Activated T-helper 1 cell treated with anti-CD3 and anti-CD28 coated beads, Interleukin-12 subunit alpha, Interleukin-12 subunit beta, Interleukin-2, Interleukin-4 antibody, amounts not matched to agents 30 ng/mL and 10 ng/mL and 1 ng/mL, durations not matched to agents 14 hours and 24 hours and 36 hours (primary cell): ENCODE measurements at regions not wholly inside any gene's neighbourhood (a gene's known extent, or its start where the extent isn't known, plus 50 kb on each side); places are given as distances from the start of the nearest gene placed in this dataset.

Experiments
- DNase-seq: peaks from one replicate; pipeline ENCODE4 v3.0.0; 2021; ENCODE audit warnings: low spot score
- H3K27ac Mint-ChIP-seq: one replicate; pipeline ENCODE4 v1.8.0; 2021; ENCODE audit warnings: mild to moderate bottlenecking, mixed read lengths
- H3K27me3 Mint-ChIP-seq: one replicate; pipeline ENCODE4 v1.8.0; 2022; ENCODE audit warnings: mild to moderate bottlenecking, moderate library complexity, mixed read lengths; ENCODE audit not compliant: insufficient read depth
- H3K36me3 Mint-ChIP-seq: one replicate; pipeline ENCODE4 v1.8.0; 2021; ENCODE audit warnings: low read depth, mixed read lengths
- H3K4me1 Mint-ChIP-seq: one replicate; pipeline ENCODE4 v1.8.0; 2021; ENCODE audit warnings: low read depth, mixed read lengths
- H3K4me3 Mint-ChIP-seq: one replicate; pipeline ENCODE4 v1.8.0; 2021; ENCODE audit warnings: mild to moderate bottlenecking, moderate library complexity, mixed read lengths
- H3K9me3 Mint-ChIP-seq: one replicate; pipeline ENCODE4 v1.8.0; 2021; ENCODE audit warnings: mixed read lengths
- intact Hi-C: fragments of 100-400 bp; cut with micrococcal nuclease; formaldehyde crosslinking; loops from one replicate; pipeline ENCODE4 v1.15.1; 2024

GRCh38 chr2:238658054-238658407 is 189.9 kb upstream of the TWIST2 start:
- H3K4me3 Mint-ChIP-seq: no peak overlapping the region
- no peak overlapping the region for H3K27ac Mint-ChIP-seq
- no peak for DNase-seq
- peaks cover 4% of the 10 kb centered on the region for H3K9me3 Mint-ChIP-seq
- intact Hi-C loops: no loop called here
- no peaks in the 10 kb centered on the region for H3K27me3 Mint-ChIP-seq
- H3K4me1 Mint-ChIP-seq: no peaks in the 10 kb centered on the region
- no peaks in the 10 kb centered on the region for H3K36me3 Mint-ChIP-seq

GRCh38 chr2:238658820-238659219 is 189.1 kb upstream of the TWIST2 start:
- Mint-ChIP-seq H3K27ac (no peak overlapping the region), H3K4me1 (no peaks in the 10 kb centered on the region), H3K36me3 (no peaks in the 10 kb centered on the region), H3K4me3 (no peak overlapping the region), H3K27me3 (no peaks in the 10 kb centered on the region), H3K9me3 (peaks cover 5% of the 10 kb centered on the region)
- intact Hi-C loops: no loop called here
- no peak for DNase-seq

GRCh38 chr2:238659231-238659630 is 188.7 kb upstream of the TWIST2 start:
- no peak overlapping the region for H3K4me3 Mint-ChIP-seq
- H3K36me3 Mint-ChIP-seq: no peaks in the 10 kb centered on the region
- intact Hi-C loops: no loop called here
- no peaks in the 10 kb centered on the region for H3K27me3 Mint-ChIP-seq
- H3K27ac Mint-ChIP-seq: no peak overlapping the region
- no peak for DNase-seq
- H3K9me3 Mint-ChIP-seq: peaks cover 5% of the 10 kb centered on the region
- no peaks in the 10 kb centered on the region for H3K4me1 Mint-ChIP-seq

- intact Hi-C loops: no loop called here
- no peak for DNase-seq
- Mint-ChIP-seq H3K27ac (no peak overlapping the region), H3K4me3 (no peak overlapping the region), H3K27me3 (peaks cover 2% of the 10 kb centered on the region), H3K9me3 (peaks cover 11% of the 10 kb centered on the region), H3K36me3 (peaks cover 1% of the 10 kb centered on the region), H3K4me1 (no peaks in the 10 kb centered on the region)
Measured at GRCh38 chr2:238663586-238663985, 184.3 kb upstream of the TWIST2 start.

GRCh38 chr2:238665919-238666318 is 182.0 kb upstream of the TWIST2 start:
- Mint-ChIP-seq H3K27ac (no peak overlapping the region), H3K9me3 (peaks cover 16% of the 10 kb centered on the region), H3K36me3 (peaks cover 1% of the 10 kb centered on the region), H3K4me1 (peaks cover 14% of the 10 kb centered on the region), H3K4me3 (no peak overlapping the region), H3K27me3 (peaks cover 2% of the 10 kb centered on the region)
- intact Hi-C loops: no loop called here
- DNase-seq: no peak

- Mint-ChIP-seq H3K27ac (no peak overlapping the region), H3K4me3 (no peak overlapping the region)
- intact Hi-C loops: no loop called here
Measured at GRCh38 chr2:238666543-238666942, 181.3 kb upstream of the TWIST2 start.

GRCh38 chr2:238667008-238667407 is 180.9 kb upstream of the TWIST2 start:
- DNase-seq: no peak
- intact Hi-C loops: no loop called here
- H3K36me3 Mint-ChIP-seq: peaks cover 1% of the 10 kb centered on the region
- peaks cover 14% of the 10 kb centered on the region for H3K4me1 Mint-ChIP-seq
- H3K27ac Mint-ChIP-seq: no peak overlapping the region
- peaks cover 16% of the 10 kb centered on the region for H3K9me3 Mint-ChIP-seq
- H3K4me3 Mint-ChIP-seq: no peak overlapping the region
- H3K27me3 Mint-ChIP-seq: peaks cover 2% of the 10 kb centered on the region

More at GRCh38 chr2:238666543-238666942, 181.3 kb upstream of the TWIST2 start:
- peaks cover 2% of the 10 kb centered on the region for H3K27me3 Mint-ChIP-seq
- no peak for DNase-seq
- peaks cover 14% of the 10 kb centered on the region for H3K4me1 Mint-ChIP-seq
- peaks cover 16% of the 10 kb centered on the region for H3K9me3 Mint-ChIP-seq
- H3K36me3 Mint-ChIP-seq: peaks cover 1% of the 10 kb centered on the region

- no peak for DNase-seq
- Mint-ChIP-seq H3K4me3 (no peak overlapping the region), H3K27me3 (peaks cover 4% of the 10 kb centered on the region), H3K9me3 (peaks cover 20% of the 10 kb centered on the region), H3K36me3 (peaks cover 1% of the 10 kb centered on the region), H3K4me1 (peaks cover 14% of the 10 kb centered on the region), H3K27ac (no peak overlapping the region)
- intact Hi-C loops: no loop called here
Measured at GRCh38 chr2:238667639-238668038, 180.2 kb upstream of the TWIST2 start.

GRCh38 chr2:238668426-238668825 is 179.5 kb upstream of the TWIST2 start:
- Mint-ChIP-seq H3K27me3 (peaks cover 4% of the 10 kb centered on the region), H3K4me3 (no peak overlapping the region), H3K9me3 (peaks cover 15% of the 10 kb centered on the region), H3K4me1 (peaks cover 14% of the 10 kb centered on the region), H3K27ac (no peak overlapping the region), H3K36me3 (peaks cover 1% of the 10 kb centered on the region)
- DNase-seq: no peak
- intact Hi-C loops: no loop called here

- no peak overlapping the region for H3K4me3 Mint-ChIP-seq
- peaks cover 4% of the 10 kb centered on the region for H3K27me3 Mint-ChIP-seq
- no peak overlapping the region for H3K27ac Mint-ChIP-seq
- peaks cover 14% of the 10 kb centered on the region for H3K4me1 Mint-ChIP-seq
- intact Hi-C loops: no loop called here
- H3K36me3 Mint-ChIP-seq: peaks cover 1% of the 10 kb centered on the region
- DNase-seq: no peak
- H3K9me3 Mint-ChIP-seq: peaks cover 15% of the 10 kb centered on the region
Measured at GRCh38 chr2:238669046-238669445, 178.8 kb upstream of the TWIST2 start.

GRCh38 chr2:238669581-238670080 is 178.3 kb upstream of the TWIST2 start:
- H3K27ac Mint-ChIP-seq: peak overlapping the region; percentile 6
- peaks cover 15% of the 10 kb centered on the region for H3K9me3 Mint-ChIP-seq
- H3K36me3 Mint-ChIP-seq: peaks cover 1% of the 10 kb centered on the region
- peaks cover 14% of the 10 kb centered on the region for H3K4me1 Mint-ChIP-seq
- intact Hi-C loops: loop anchor here (1.0 kb wide), 1 partner anchor 15 kb away; no protein-coding TSS in a partner anchor
- DNase-seq: no peak
- H3K27me3 Mint-ChIP-seq: peaks cover 4% of the 10 kb centered on the region
- H3K4me3 Mint-ChIP-seq: no peak overlapping the region

- Mint-ChIP-seq H3K4me1 (peaks cover 14% of the 10 kb centered on the region), H3K9me3 (peaks cover 15% of the 10 kb centered on the region), H3K4me3 (no peak overlapping the region), H3K27me3 (peaks cover 4% of the 10 kb centered on the region), H3K36me3 (peaks cover 1% of the 10 kb centered on the region), H3K27ac (no peak overlapping the region)
- intact Hi-C loops: loop anchor here (1.0 kb wide), 1 partner anchor 14 kb away; no protein-coding TSS in a partner anchor
- no peak for DNase-seq
Measured at GRCh38 chr2:238670111-238670585, 177.7 kb upstream of the TWIST2 start.

- H3K27me3 Mint-ChIP-seq: peaks cover 3% of the 10 kb centered on the region
- no peak for DNase-seq
Measured at GRCh38 chr2:238682536-238682935, 165.3 kb upstream of the TWIST2 start.

More at GRCh38 chr2:238682536-238682935, 165.3 kb upstream of the TWIST2 start:
- Mint-ChIP-seq H3K9me3 (peaks cover 17% of the 10 kb centered on the region), H3K36me3 (no peaks in the 10 kb centered on the region), H3K4me3 (no peak overlapping the region), H3K27ac (no peak overlapping the region), H3K4me1 (peaks cover 20% of the 10 kb centered on the region)
- intact Hi-C loops: no loop called here
